K562 (cell line): ENCODE measurements at regions not wholly inside any gene's neighbourhood (a gene's known extent, or its start where the extent isn't known, plus 50 kb on each side); places are given as distances from the start of the nearest gene placed in this dataset.

Experiments used
- ATAC-seq: fragments of 200-7000 bp; cut with Tn5 transposase; 3 replicates; pipeline ENCODE4 v1.9.1; 2020; ENCODE audit warnings: moderate library complexity
- BruUV-seq: library from RNA; stranded (reverse); fragments of 400-500 nt; replicated peaks from 2 replicates; lab custom pipeline; 2021; lab: Mats Ljungman, UMichigan
- CTCF ChIA-PET: fragments of 300-600 bp; formaldehyde crosslinking; extraction: SDS; loops from one replicate; lab custom pipeline; 2021; ENCODE audit warnings: low intra/inter-chr PET ratio; lab: Yijun Ruan, JAX
- POLR2A ChIA-PET: fragments of 300-600, 350-650 bp; sonication (Branson Sonifier 250); formaldehyde crosslinking; extraction: SDS; loops from one replicate; lab custom pipeline; 2021; ENCODE audit warnings: antibody characterized with exemption, inconsistent platforms; lab: Yijun Ruan, JAX
- DNase-seq, 4 experiments: peaks; one replicate each; pipeline versions ENCODE4 v3.0.0 to v3.0.0-alpha.2; 2011 to 2018; ENCODE audit warnings: low spot score in 3 of 4, mixed read lengths in 3 of 4; ENCODE audit errors: extremely low read depth in 1 of 4
- FAIRE-seq: peaks from 2 replicates; lab custom pipeline; 2011; peaks lifted over from hg19 to GRCh38; lab: Jason Lieb, UNC
- H2AFZ ChIP-seq: 2 replicates; pipeline ENCODE4 v1.6.0; 2011; ENCODE audit warnings: low read depth, low read length, control low read depth, inconsistent platforms
- H3K27ac ChIP-seq: fragments of 200-600 bp; 3 replicates; pipeline ENCODE4 v1.8.0; 2011; ENCODE audit warnings: low read depth, mild to moderate bottlenecking, control low read depth, inconsistent platforms, low read length, moderate library complexity, mixed read lengths; ENCODE audit errors: extremely low read depth
- H3K27me3 ChIP-seq, 2 experiments: fragments of 300-600 bp in 1 of 2; 2 replicates in 1 of 2; 3 replicates in 1 of 2; pipeline versions ENCODE4 v1.6.0 to v1.8.0; 2011; ENCODE audit warnings: inconsistent platforms in 2 of 2, low read length in 2 of 2, mild to moderate bottlenecking in 1 of 2, mixed read lengths in 1 of 2, moderate library complexity in 1 of 2; ENCODE audit not compliant: control insufficient read depth in 2 of 2, insufficient read depth in 2 of 2
- H3K36me3 ChIP-seq: fragments of 300-600 bp; 3 replicates; pipeline ENCODE4 v1.8.0; 2011; ENCODE audit warnings: mild to moderate bottlenecking, low read length, inconsistent platforms; ENCODE audit not compliant: control insufficient read depth, insufficient read depth
- H3K4me1 ChIP-seq, 2 experiments: fragments of 200-600 bp in 1 of 2; replicated peaks in 1 of 2; 2 replicates in 1 of 2; 3 replicates in 1 of 2; pipeline versions ENCODE4 v1.5.1 to v1.8.0; 2011; ENCODE audit warnings: inconsistent platforms in 2 of 2, low read length in 2 of 2, mild to moderate bottlenecking in 1 of 2, mixed read lengths in 1 of 2, moderate library complexity in 1 of 2; ENCODE audit not compliant: control insufficient read depth in 2 of 2, insufficient read depth in 2 of 2
- H3K4me2 ChIP-seq: 2 replicates; pipeline ENCODE4 v1.6.1; 2011; ENCODE audit warnings: low read length, control low read depth, inconsistent platforms, mixed read lengths; ENCODE audit not compliant: insufficient read depth
- H3K4me3 ChIP-seq: fragments of 200-600 bp; sonication (generic), shearing (Covaris generic); 2 replicates; pipeline ENCODE4 v1.5.1; 2016; ENCODE audit warnings: control low read depth, inconsistent platforms
- H3K79me2 ChIP-seq: fragments of 200-600 bp; 3 replicates; pipeline ENCODE4 v1.8.0; 2011; ENCODE audit warnings: low read length, inconsistent platforms; ENCODE audit not compliant: control insufficient read depth, insufficient read depth
- H3K9ac ChIP-seq, 2 experiments: 2 replicates each; pipeline versions ENCODE4 v1.6.0 to v1.6.1; 2011; ENCODE audit warnings: low read depth in 2 of 2, low read length in 2 of 2, control low read depth in 1 of 2, inconsistent platforms in 1 of 2, mild to moderate bottlenecking in 1 of 2, mixed read lengths in 1 of 2; ENCODE audit not compliant: insufficient read depth in 1 of 2
- H3K9me1 ChIP-seq: one replicate; pipeline ENCODE4 v1.6.0; 2011; ENCODE audit warnings: inconsistent platforms, mild to moderate bottlenecking, low read length, moderate library complexity; ENCODE audit not compliant: control insufficient read depth, insufficient read depth
- H3K9me3 ChIP-seq: replicated peaks from 2 replicates; pipeline ENCODE4 v1.5.1; 2011; ENCODE audit warnings: low read depth, low read length, inconsistent platforms; ENCODE audit not compliant: control insufficient read depth, insufficient read depth
- H4K20me1 ChIP-seq: replicated peaks from 2 replicates; pipeline ENCODE4 v1.6.1; 2011; ENCODE audit warnings: low read length, inconsistent platforms, mixed read lengths; ENCODE audit not compliant: control insufficient read depth, insufficient read depth
- GABPB2 ChIP-seq: fragments of 250-450 bp; sonication (Bioruptor Pico); conservative IDR thresholded peaks from 2 replicates; pipeline ENCODE4 v1.5.1; 2021; ENCODE audit warnings: mild to moderate bottlenecking
- HMG20B ChIP-seq: fragments of 250-450 bp; sonication (Bioruptor Pico); IDR thresholded peaks from 2 replicates; pipeline ENCODE4 v1.5.0; 2021; ENCODE audit warnings: mild to moderate bottlenecking
- ILF3 ChIP-seq: fragments of 450-650 bp; IDR thresholded peaks from 2 replicates; pipeline ENCODE4 v1.6.1; 2018; ENCODE audit warnings: antibody characterized with exemption, mild to moderate bottlenecking, moderate library complexity, borderline replicate concordance
- MAFK ChIP-seq: IDR thresholded peaks from 2 replicates; pipeline ENCODE4 v1.6.1; 2011; ENCODE audit warnings: low read length, improper control_type of control experiment
- MXD1 ChIP-seq: fragments of 250-450 bp; sonication (Bioruptor Pico); IDR thresholded peaks from 2 replicates; pipeline ENCODE4 v1.8.0; 2021; ENCODE audit warnings: borderline replicate concordance, mild to moderate bottlenecking, moderate library complexity; ENCODE audit not compliant: poor library complexity, severe bottlenecking
- MYBL2 ChIP-seq, 2 experiments: fragments of 450-650 bp in 1 of 2; sonication (generic) in 1 of 2; formaldehyde crosslinking in 1 of 2; IDR thresholded peaks; 2 replicates each; pipeline versions ENCODE4 v1.6.1 to v1.8.1; 2017 to 2022; ENCODE audit warnings: borderline replicate concordance in 1 of 2, inconsistent platforms in 1 of 2, low read depth in 1 of 2, mild to moderate bottlenecking in 1 of 2, missing genetic modification reagents in 1 of 2, moderate library complexity in 1 of 2
- NFIC ChIP-seq: fragments of 450-650 bp; IDR thresholded peaks from 2 replicates; pipeline ENCODE4 v1.6.1; 2017; ENCODE audit warnings: mild to moderate bottlenecking, inconsistent platforms
- NR2C2 ChIP-seq, 2 experiments: fragments of 200-800 bp in 1 of 2; sonication (Bioruptor generic) in 1 of 2; sonication (generic) in 1 of 2; formaldehyde crosslinking in 1 of 2; IDR thresholded peaks; 2 replicates each; pipeline versions ENCODE4 v1.6.1 to v1.8.0; 2016 to 2022; ENCODE audit warnings: mild to moderate bottlenecking in 1 of 2, missing compliant biosample characterization in 1 of 2, missing genetic modification characterization in 1 of 2, missing genetic modification reagents in 1 of 2
- SRSF1 ChIP-seq: fragments of 200-400 bp; formaldehyde crosslinking; IDR thresholded peaks from 2 replicates; pipeline ENCODE4 v1.6.1; 2017; ENCODE audit warnings: mild to moderate bottlenecking, low read depth, low read length, moderate library complexity
- TAF1 ChIP-seq: IDR thresholded peaks from 2 replicates; pipeline ENCODE4 v1.6.1; 2011; ENCODE audit warnings: mild to moderate bottlenecking, low read length, moderate library complexity; ENCODE audit not compliant: insufficient read depth, control insufficient read depth, severe bottlenecking; ENCODE audit errors: extremely low read depth
- TAF7 ChIP-seq: fragments of 450-650 bp; IDR thresholded peaks from 2 replicates; pipeline ENCODE4 v1.6.1; 2016; ENCODE audit warnings: missing genetic modification characterization, missing compliant biosample characterization
- TCFL5 ChIP-seq: fragments of 250-450 bp; sonication (Bioruptor Pico); conservative IDR thresholded peaks from 2 replicates; pipeline ENCODE4 v1.6.1; 2021; ENCODE audit warnings: mild to moderate bottlenecking, moderate library complexity, matching md5 sums
- TEAD1 ChIP-seq, 2 experiments: fragments of 450-650 bp in 1 of 2; sonication (generic) in 1 of 2; formaldehyde crosslinking; IDR thresholded peaks; 2 replicates each; pipeline versions ENCODE4 v1.4.0 to v1.8.0; 2020 to 2022; ENCODE audit warnings: mild to moderate bottlenecking in 2 of 2, missing genetic modification reagents in 1 of 2
- ZNF347 ChIP-seq: fragments of 450-650 bp; formaldehyde crosslinking; IDR thresholded peaks from 2 replicates; pipeline ENCODE4 v1.4.0; 2020; ENCODE audit warnings: low read depth, mild to moderate bottlenecking, moderate library complexity
- ZNF561 ChIP-seq: fragments of 450-650 bp; formaldehyde crosslinking; conservative IDR thresholded peaks from 2 replicates; pipeline ENCODE4 v1.4.0; 2020; ENCODE audit warnings: mild to moderate bottlenecking, moderate library complexity
- WGBS: fragments of 100-300 bp; shearing (Covaris generic); methylation state at CpG from one replicate; pipeline ENCODE4 v1.1.6; 2016; ENCODE audit warnings: low coverage, mixed read lengths; ENCODE audit not compliant: insufficient coverage; ENCODE audit errors: missing lambda C conversion rate; 5-methylcytosine and 5-hydroxymethylcytosine counted together
- in situ Hi-C: fragments of 300-500 bp; cut with MboI; formaldehyde crosslinking; loops from 4 replicates; pipeline ENCODE4 v1.15.0; 2018; ENCODE audit warnings: inconsistent platforms, mixed read lengths
- intact Hi-C: fragments of 100-400 bp; cut with micrococcal nuclease; formaldehyde crosslinking; loops from 2 replicates; pipeline ENCODE4 v1.14.2; 2022

- ATAC-seq (no peak), DNase-seq (no peak), FAIRE-seq (no peak)
- WGBS: 0% methylated on average over 6 of the region's 6 CpGs
- H3K9ac ChIP-seq: no peak overlapping the region
- intact Hi-C loops: no loop called here
- no peak overlapping the region for H3K4me3 ChIP-seq
- ChIA-PET POLR2A (interaction anchor here (0.7 kb wide), 1 partner anchor 31 kb away, joined by 5 read pairs; no protein-coding TSS in a partner anchor), CTCF (no interaction called here)
- H3K36me3 ChIP-seq: no peaks in the 10 kb centered on the region
- BruUV-seq: no TSS peak
- H2AFZ ChIP-seq: no peak overlapping the region
- H3K9me1 ChIP-seq: no peaks in the 10 kb centered on the region
- no peaks in the 10 kb centered on the region for H3K79me2 ChIP-seq
- no peaks in the 10 kb centered on the region for H3K4me1 ChIP-seq
- in situ Hi-C loops: no loop called here
- H4K20me1 ChIP-seq: no peaks in the 10 kb centered on the region
- no peaks in the 10 kb centered on the region for H3K9me3 ChIP-seq
- TF ChIP-seq GABPB2 (CRISPR knock-in tag) (no peak), NFIC (peak; percentile 57), HMG20B (no peak), MYBL2 (IDR thresholded peaks at IDR 0.05; ENCODE audit: low read depth) (no peak), MYBL2 (CRISPR knock-in tag; IDR thresholded peaks at IDR 0.05; ENCODE audit: borderline replicate concordance) (no peak)
- no peak overlapping the region for H3K4me2 ChIP-seq
- H3K27me3 ChIP-seq: no peaks in the 10 kb centered on the region
- H3K27ac ChIP-seq: no peak overlapping the region
Measured at GRCh38 chr10:62527019-62527827, 153.1 kb downstream of the ZNF365 start.

DNA sequence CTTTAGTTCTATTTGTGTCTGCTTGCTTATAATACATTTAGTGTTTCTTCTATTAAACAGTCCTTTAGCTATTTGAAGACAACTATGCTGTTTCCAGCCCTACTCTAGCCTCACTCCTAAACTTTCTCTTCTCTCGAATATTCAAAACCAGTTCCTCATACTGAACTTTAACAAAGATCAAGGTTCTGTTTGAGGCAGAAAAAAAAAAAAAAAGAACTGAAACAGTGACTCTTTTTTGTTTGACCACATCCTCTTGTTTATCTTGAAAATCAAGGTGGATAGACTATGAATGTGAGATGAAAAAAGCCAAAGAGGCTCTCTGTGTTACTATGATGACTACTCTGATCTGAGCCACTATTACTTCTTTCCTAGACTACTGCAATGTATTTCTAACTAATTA is 154.3 kb downstream of the ZNF365 start:
- no peak for ATAC-seq
- intact Hi-C loops: no loop called here
- no TSS peak for BruUV-seq
- no peaks in the 10 kb centered on the region for H3K4me1 ChIP-seq
- CTCF ChIA-PET: no interaction called here
- H3K4me3 ChIP-seq: no peak overlapping the region
- FAIRE-seq: no peak
- in situ Hi-C loops: no loop called here
- 0% methylated on average over 1 of the region's 1 CpG for WGBS
- DNase-seq: no peak
- POLR2A ChIA-PET: no interaction called here
- no peaks in the 10 kb centered on the region for H3K9me3 ChIP-seq
- H3K27me3 ChIP-seq: no peaks in the 10 kb centered on the region
- no peaks in the 10 kb centered on the region for H3K79me2 ChIP-seq
- no peaks in the 10 kb centered on the region for H3K9me1 ChIP-seq
- no peak overlapping the region for H2AFZ ChIP-seq
- H3K36me3 ChIP-seq: no peaks in the 10 kb centered on the region
- no peak overlapping the region for H3K9ac ChIP-seq
- H3K4me2 ChIP-seq: no peak overlapping the region
- no peak overlapping the region for H3K27ac ChIP-seq
- H4K20me1 ChIP-seq: no peaks in the 10 kb centered on the region
- TF ChIP-seq ILF3 (no peak), SRSF1 (no peak), NR2C2 (CRISPR knock-in tag; IDR thresholded peaks at IDR 0.05) (no peak), NR2C2 (tag; IDR thresholded peaks at IDR 0.05) (no peak), TAF7 (tag) (no peak), TAF1 (no peak), ZNF347 (no peak), MXD1 (CRISPR knock-in tag) (no peak), MAFK (no peak), TEAD1 (CRISPR knock-in tag; IDR thresholded peaks at IDR 0.05) (no peak), TCFL5 (CRISPR knock-in tag) (no peak), ZNF561 (CRISPR knock-in tag) (no peak)
